WTC11 (cell line): ENCODE measurements at regions not wholly inside any gene's neighbourhood (a gene's known extent, or its start where the extent isn't known, plus 50 kb on each side); places are given as distances from the start of the nearest gene placed in this dataset.

Experiments
- ATAC-seq: fragments of 200-7000 bp; cut with Tn5 transposase; 2 replicates; pipeline ENCODE4 v1.10.0; 2021; ENCODE audit warnings: mild to moderate bottlenecking, moderate library complexity
- CTCF ChIA-PET: fragments of 300-600 bp; sonication (Branson Sonifier 250); formaldehyde crosslinking; loops from one replicate; lab custom pipeline; 2021; ENCODE audit warnings: antibody characterized with exemption; lab: Charles Lee
- POLR2A ChIA-PET: fragments of 350-600 bp; sonication (Branson Sonifier 250); formaldehyde crosslinking; loops from one replicate; lab custom pipeline; 2021; ENCODE audit warnings: antibody characterized with exemption; lab: Charles Lee
- DNase-seq: peaks from one replicate; pipeline ENCODE4 v3.0.0; 2021; ENCODE audit warnings: low spot score
- H3K27ac Mint-ChIP-seq: 2 replicates; pipeline ENCODE4 v1.8.0; 2021; ENCODE audit warnings: mixed read lengths
- H3K27me3 Mint-ChIP-seq: 2 replicates; pipeline ENCODE4 v1.8.0; 2021; ENCODE audit warnings: low read depth, mild to moderate bottlenecking, moderate library complexity, mixed read lengths
- H3K36me3 Mint-ChIP-seq: 2 replicates; pipeline ENCODE4 v1.8.0; 2021; ENCODE audit warnings: mixed read lengths
- H3K4me1 Mint-ChIP-seq: 2 replicates; pipeline ENCODE4 v1.8.0; 2022; ENCODE audit warnings: mixed read lengths
- H3K4me3 Mint-ChIP-seq: 2 replicates; pipeline ENCODE4 v1.8.0; 2021; ENCODE audit warnings: mild to moderate bottlenecking, moderate library complexity, mixed read lengths
- H3K9me3 Mint-ChIP-seq: 2 replicates; pipeline ENCODE4 v1.8.0; 2021; ENCODE audit warnings: mixed read lengths
- ATF1 ChIP-seq: sonication (generic); formaldehyde crosslinking; IDR thresholded peaks from 2 replicates; pipeline ENCODE4 v1.8.1; 2023; ENCODE audit warnings: mild to moderate bottlenecking, moderate library complexity, missing genetic modification reagents
- CDX4 ChIP-seq: fragments of 250-450 bp; sonication (Bioruptor Pico); IDR thresholded peaks from 2 replicates; pipeline ENCODE4 v1.9.0; 2021; ENCODE audit warnings: moderate library complexity, mild to moderate bottlenecking, inconsistent platforms, borderline replicate concordance
- CTCF ChIP-seq: fragments of 200-600 bp; IDR thresholded peaks from 2 replicates; pipeline ENCODE4 v1.8.0; 2022; ENCODE audit warnings: antibody characterized with exemption
- E2F1 ChIP-seq: sonication (generic); formaldehyde crosslinking; IDR thresholded peaks from 2 replicates; pipeline ENCODE4 v1.8.0; 2022; ENCODE audit warnings: mild to moderate bottlenecking, missing genetic modification reagents
- ESRRA ChIP-seq: sonication (generic); formaldehyde crosslinking; IDR thresholded peaks from 2 replicates; pipeline ENCODE4 v1.8.1; 2022; ENCODE audit warnings: mild to moderate bottlenecking, missing genetic modification reagents, borderline replicate concordance
- FOXJ3 ChIP-seq: sonication (generic); formaldehyde crosslinking; IDR thresholded peaks from 2 replicates; pipeline ENCODE4 v1.9.0; 2021; ENCODE audit warnings: missing genetic modification reagents, mild to moderate bottlenecking, borderline replicate concordance
- FOXP4 ChIP-seq: sonication (generic); formaldehyde crosslinking; IDR thresholded peaks from 2 replicates; pipeline ENCODE4 v1.8.0; 2022; ENCODE audit warnings: mild to moderate bottlenecking, missing genetic modification reagents
- KAT7 ChIP-seq: sonication (generic); formaldehyde crosslinking; IDR thresholded peaks from 2 replicates; pipeline ENCODE4 v1.8.1; 2023; ENCODE audit warnings: missing genetic modification reagents, mild to moderate bottlenecking, borderline replicate concordance
- MXD4 ChIP-seq: fragments of 250-450 bp; sonication (Bioruptor Pico); IDR thresholded peaks from 2 replicates; pipeline ENCODE4 v1.8.0; 2021; ENCODE audit warnings: mild to moderate bottlenecking, moderate library complexity, borderline replicate concordance
- MYBL2 ChIP-seq: sonication (generic); formaldehyde crosslinking; IDR thresholded peaks from 2 replicates; pipeline ENCODE4 v1.8.1; 2023; ENCODE audit warnings: mild to moderate bottlenecking, moderate library complexity, missing genetic modification reagents
- OVOL2 ChIP-seq: fragments of 250-450 bp; sonication (Bioruptor Pico); IDR thresholded peaks from 2 replicates; pipeline ENCODE4 v1.9.0; 2021; ENCODE audit warnings: mild to moderate bottlenecking, borderline replicate concordance
- TEAD4 ChIP-seq: sonication (generic); formaldehyde crosslinking; IDR thresholded peaks from 2 replicates; pipeline ENCODE4 v1.8.0; 2022; ENCODE audit warnings: mild to moderate bottlenecking, missing genetic modification reagents
- ZMAT4 ChIP-seq: fragments of 250-450 bp; sonication (Bioruptor Pico); IDR thresholded peaks from 2 replicates; pipeline ENCODE4 v1.9.0; 2021; ENCODE audit warnings: mild to moderate bottlenecking
- ZNF263 ChIP-seq: sonication (generic); formaldehyde crosslinking; IDR thresholded peaks from 2 replicates; pipeline ENCODE4 v1.8.1; 2022; ENCODE audit warnings: low read depth, mild to moderate bottlenecking, moderate library complexity, missing genetic modification reagents
- ZNF317 ChIP-seq: sonication (generic); formaldehyde crosslinking; IDR thresholded peaks from 2 replicates; pipeline ENCODE4 v1.8.1; 2023; ENCODE audit warnings: low read depth, mild to moderate bottlenecking, moderate library complexity, missing genetic modification reagents, borderline replicate concordance
- ZNF532 ChIP-seq: fragments of 250-450 bp; sonication (Bioruptor Pico); IDR thresholded peaks from 2 replicates; pipeline ENCODE4 v1.9.0; 2021; ENCODE audit warnings: mild to moderate bottlenecking, borderline replicate concordance

- H3K27me3 Mint-ChIP-seq = peaks cover 4% of the 10 kb centered on the region; the same call in 1 of the 2 replicates
- DNase-seq (no peak), ATAC-seq (no peak)
- ChIA-PET CTCF (no interaction called here), POLR2A (no interaction called here)
- no peak for TF ChIP-seq ZNF263 (CRISPR knock-in tag)
- no peak for TF ChIP-seq MXD4 (CRISPR knock-in tag)
- TF ChIP-seq TEAD4 (CRISPR knock-in tag) = no peak
- no peak for TF ChIP-seq OVOL2 (CRISPR knock-in tag)
- no peak for TF ChIP-seq ZNF532 (CRISPR knock-in tag)
- no peak for TF ChIP-seq CTCF
- no peak for TF ChIP-seq MYBL2 (CRISPR knock-in tag)
- TF ChIP-seq KAT7 (CRISPR knock-in tag) = no peak
- no peak for TF ChIP-seq ESRRA (CRISPR knock-in tag)
- no peak for TF ChIP-seq E2F1
- no peak for TF ChIP-seq CDX4
- TF ChIP-seq ZNF317 (CRISPR knock-in tag) = no peak
- no peak for TF ChIP-seq FOXJ3 (CRISPR knock-in tag)
- no peak for TF ChIP-seq FOXP4 (CRISPR knock-in tag)
- TF ChIP-seq ZMAT4 = no peak
- TF ChIP-seq ATF1 = no peak
- peaks cover 2% of the 10 kb centered on the region; the same call in 1 of the 2 replicates for H3K36me3 Mint-ChIP-seq
- H3K9me3 Mint-ChIP-seq = peaks cover 9% of the 10 kb centered on the region
- H3K27ac Mint-ChIP-seq = no peak overlapping the region
- H3K4me3 Mint-ChIP-seq = no peak overlapping the region
- H3K4me1 Mint-ChIP-seq = no peaks in the 10 kb centered on the region
These were observed 109.1 kb upstream of the ATP10A start for GRCh38 chr15:25972141-25972675.
